CD4-positive, alpha-beta T cell treated with Interleukin-2 at 100 ng/mL for 4 hours (primary cell): ENCODE measurements at regions not wholly inside any gene's neighbourhood (a gene's known extent, or its start where the extent isn't known, plus 50 kb on each side); places are given as distances from the start of the nearest gene placed in this dataset.

Source experiments
- DNase-seq: peaks from one replicate; pipeline ENCODE4 v3.0.0-alpha.2; 2020; ENCODE audit warnings: low spot score

GRCh38 chr18:46321955-46322354, 217.8 kb downstream of the HAUS1 start:
- DNase-seq = no peak

GRCh38 chr18:46322411-46322891, 218.3 kb downstream of the HAUS1 start:
- no peak for DNase-seq

- no peak for DNase-seq
Measured at GRCh38 chr18:46322941-46323340, 218.8 kb downstream of the HAUS1 start.

- peak; percentile 8 for DNase-seq
Measured at GRCh38 chr18:46324087-46324955, 220.1 kb downstream of the HAUS1 start.

- no peak for DNase-seq
Measured at GRCh38 chr18:46325895-46326294, 221.7 kb downstream of the HAUS1 start.

GRCh38 chr18:46329736-46330246, 225.6 kb downstream of the HAUS1 start:
- DNase-seq = no peak

- DNase-seq = no peak
Measured at GRCh38 chr18:46331316-46331715, 227.1 kb downstream of the HAUS1 start.

- DNase-seq = no peak
Measured at GRCh38 chr18:46332286-46332801, 228.2 kb downstream of the HAUS1 start.

- no peak for DNase-seq
Measured at GRCh38 chr18:46332921-46333341, 228.7 kb downstream of the HAUS1 start.

- DNase-seq = no peak
Measured at GRCh38 chr18:46333431-46334135, 229.4 kb downstream of the HAUS1 start.

GRCh38 chr18:46334868-46335281, 230.7 kb downstream of the HAUS1 start:
- no peak for DNase-seq

- no peak for DNase-seq
Measured at GRCh38 chr18:46335534-46336101, 231.4 kb downstream of the HAUS1 start.

- no peak for DNase-seq
Measured at GRCh38 chr18:46336278-46337111, 232.3 kb downstream of the HAUS1 start.

- DNase-seq = no peak
Measured at GRCh38 chr18:46337271-46337670, 233.1 kb downstream of the HAUS1 start.

GRCh38 chr18:46338205-46338604, 234.0 kb downstream of the HAUS1 start:
- DNase-seq = no peak

GRCh38 chr18:46338766-46339165, 234.6 kb downstream of the HAUS1 start:
- DNase-seq = no peak

GRCh38 chr18:46340716-46341115, 236.5 kb downstream of the HAUS1 start:
- no peak for DNase-seq

GRCh38 chr18:46341986-46342525, 237.9 kb downstream of the HAUS1 start:
- no peak for DNase-seq

GRCh38 chr18:46343456-46343855, 239.3 kb downstream of the HAUS1 start:
- DNase-seq = no peak

GRCh38 chr18:46343931-46344372, 239.8 kb downstream of the HAUS1 start:
- peak; percentile 56 for DNase-seq
